Uterus (tissue), 2 donors: ENCODE measurements at regions not wholly inside any gene's neighbourhood (a gene's known extent, or its start where the extent isn't known, plus 50 kb on each side); places are given as distances from the start of the nearest gene placed in this dataset.

Experiments used
- CTCF ChIP-seq, 4 experiments: fragments of 200-600 bp in 2 of 4; fragments of 450-650 bp in 2 of 4; sonication (generic) in 2 of 4; IDR thresholded peaks; one replicate each; pipeline ENCODE4 v1.5.1; 2016 to 2019; ENCODE audit warnings: antibody characterized with exemption in 4 of 4, mild to moderate bottlenecking in 2 of 4, moderate library complexity in 1 of 4
- POLR2A ChIP-seq, 2 donors: fragments of 450-650 bp; IDR thresholded peaks; one replicate each; pipeline ENCODE4 v1.6.1; 2016; ENCODE audit warnings: antibody characterized with exemption in 2 of 2, mild to moderate bottlenecking in 1 of 2, moderate library complexity in 1 of 2

- TF ChIP-seq CTCF (IDR thresholded peaks at IDR 0.05): no peak
- TF ChIP-seq POLR2A (IDR thresholded peaks at IDR 0.05): no peak
Measured at GRCh38 chr5:114561415-114561814, 199.5 kb downstream of the KCNN2 start.
